HG03354 (cell line): ENCODE measurements at regions not wholly inside any gene's neighbourhood (a gene's known extent, or its start where the extent isn't known, plus 50 kb on each side); places are given as distances from the start of the nearest gene placed in this dataset.

ENCODE experiments used
- ATAC-seq: cut with Tn5 transposase; IDR thresholded peaks from one replicate; pipeline ENCODE4 v1.9.1; 2021; ENCODE audit warnings: mild to moderate bottlenecking; ENCODE audit not compliant: unreplicated experiment, poor library complexity, severe bottlenecking

DNA sequence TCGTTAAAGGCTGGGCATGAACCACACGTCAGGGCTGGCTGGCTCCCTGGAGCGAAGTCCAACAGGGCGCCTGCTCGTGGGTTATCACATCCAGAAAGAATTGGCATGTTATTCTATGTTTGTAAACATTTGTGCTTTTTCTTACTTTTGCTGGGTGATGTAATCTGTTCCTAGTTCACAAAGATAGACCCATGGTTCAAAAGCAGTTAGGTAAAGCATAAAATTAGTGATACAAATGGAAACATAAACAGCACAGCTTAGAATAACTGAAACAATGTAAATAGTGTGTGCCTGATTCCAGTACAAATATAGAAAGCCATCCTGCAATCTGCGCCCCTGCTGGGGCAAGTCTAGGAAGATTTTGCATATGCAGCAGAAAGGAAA lies 184.0 kb upstream of the C1orf174 start:
- no peak for ATAC-seq

DNA sequence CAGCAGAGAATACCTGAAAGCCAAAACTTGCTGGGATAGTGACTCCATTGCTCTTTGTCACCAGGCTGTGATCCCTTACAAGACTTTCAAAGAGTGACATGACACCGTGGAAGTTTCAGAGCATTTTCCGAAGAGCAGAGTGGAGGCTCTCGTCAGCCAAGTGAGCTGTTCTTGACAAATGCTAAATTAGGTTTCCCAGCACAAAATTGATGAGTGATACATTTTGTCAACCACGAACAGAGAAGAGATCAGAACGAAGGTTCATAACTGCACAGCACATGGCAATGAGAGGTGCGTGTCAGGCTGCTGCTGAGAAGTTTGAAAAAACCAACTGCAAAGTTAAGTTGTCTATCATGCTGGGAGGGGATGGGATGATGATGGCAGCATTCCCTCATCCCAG lies 184.4 kb upstream of the C1orf174 start:
- ATAC-seq, result no peak

DNA sequence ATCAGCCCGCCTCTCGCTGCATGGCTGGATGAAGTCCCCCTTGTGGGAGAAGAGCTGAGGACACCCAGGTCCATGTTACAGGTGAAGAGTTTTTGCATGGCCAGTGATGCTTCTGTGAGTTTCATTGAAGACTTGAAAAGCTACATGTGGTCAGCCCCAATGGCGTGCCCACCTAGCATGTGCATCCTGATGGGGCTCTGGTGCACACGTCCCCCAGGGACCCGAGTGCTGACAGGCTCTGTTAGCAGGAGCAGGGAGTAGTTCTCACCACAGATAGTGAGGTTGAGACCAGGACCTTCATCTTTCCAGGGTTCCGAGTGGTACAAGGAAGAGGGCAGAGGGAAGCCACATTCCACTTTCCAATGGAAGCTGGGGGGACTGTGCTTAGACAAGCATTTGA lies 184.8 kb upstream of the C1orf174 start:
- ATAC-seq, result no peak

DNA sequence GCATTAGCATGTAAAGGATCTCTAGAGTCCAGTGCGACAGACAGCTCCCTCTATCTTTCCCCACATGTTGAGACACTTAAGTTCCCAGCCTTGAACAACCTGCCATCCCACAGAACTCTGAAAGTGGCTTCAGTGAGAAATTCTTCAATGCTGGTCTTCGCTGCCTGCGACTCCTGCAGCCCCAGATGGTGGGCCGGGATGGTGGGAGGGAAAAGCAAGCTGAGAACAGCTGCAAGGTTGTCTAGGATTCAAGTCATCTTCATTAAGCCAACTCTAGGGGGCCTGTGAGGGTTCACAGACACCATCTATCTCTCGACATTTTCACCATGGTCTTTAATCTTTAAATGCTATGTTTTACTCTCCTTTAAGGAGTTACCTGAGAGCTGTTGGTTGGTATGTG lies 185.5 kb upstream of the C1orf174 start:
- ATAC-seq, result no peak

DNA sequence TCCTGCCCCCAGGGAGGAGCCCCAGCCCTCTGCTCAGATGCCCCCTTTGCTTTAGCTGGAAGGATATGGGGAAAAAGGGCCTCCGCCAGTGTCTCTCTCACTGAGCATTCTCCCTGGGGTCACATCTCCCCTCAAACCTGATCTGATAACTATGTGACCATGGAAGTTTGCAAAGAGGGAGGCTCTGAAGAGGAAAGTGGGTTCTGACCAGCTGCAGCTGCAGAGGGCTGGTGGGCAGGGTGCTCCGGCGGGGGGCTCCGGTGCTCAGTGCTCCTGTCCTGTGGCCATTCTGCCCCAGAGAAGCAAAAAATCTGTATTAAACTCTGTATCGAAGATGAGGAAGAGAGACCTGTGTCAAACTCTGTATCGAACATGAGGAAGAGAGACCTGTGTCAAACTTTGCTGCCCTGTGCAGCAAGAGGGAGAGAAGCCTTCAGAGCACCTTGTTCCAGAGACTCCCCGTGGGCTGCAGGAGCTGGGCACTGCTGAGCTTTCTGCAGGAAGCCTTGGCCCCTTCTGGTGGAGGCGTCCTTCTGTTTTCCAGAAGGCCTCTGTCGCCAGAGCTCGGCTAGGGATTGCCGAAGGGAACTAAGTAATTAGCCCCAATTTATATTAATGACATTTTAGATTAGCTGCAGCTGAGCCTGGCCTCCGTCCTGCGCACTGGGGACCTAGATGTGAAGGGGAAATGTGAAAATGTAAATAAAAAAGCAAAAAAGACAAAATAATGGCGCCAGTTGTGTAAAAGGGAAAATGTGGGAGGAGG lies 186.2 kb upstream of the C1orf174 start:
- ATAC-seq, result no peak

DNA sequence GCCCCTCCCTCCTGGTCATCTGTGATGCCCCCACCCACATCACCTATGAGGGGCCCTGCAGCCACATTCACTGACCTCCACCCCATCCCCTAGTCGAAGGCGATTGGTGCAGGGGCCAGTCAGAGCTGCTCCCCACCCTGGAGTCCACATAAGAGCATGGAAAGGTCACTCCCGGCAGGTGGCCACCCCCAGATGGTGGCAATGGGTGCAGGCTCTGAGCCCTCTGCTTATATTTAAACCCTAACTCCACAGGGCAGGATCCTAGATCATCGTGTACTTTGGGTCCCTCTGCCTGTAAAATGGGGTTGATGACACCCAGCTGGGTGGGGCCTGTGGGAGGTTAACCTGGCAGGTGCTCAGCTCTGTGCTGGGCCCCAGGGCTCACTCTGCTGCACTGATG lies 186.8 kb upstream of the C1orf174 start:
- ATAC-seq, result no peak

DNA sequence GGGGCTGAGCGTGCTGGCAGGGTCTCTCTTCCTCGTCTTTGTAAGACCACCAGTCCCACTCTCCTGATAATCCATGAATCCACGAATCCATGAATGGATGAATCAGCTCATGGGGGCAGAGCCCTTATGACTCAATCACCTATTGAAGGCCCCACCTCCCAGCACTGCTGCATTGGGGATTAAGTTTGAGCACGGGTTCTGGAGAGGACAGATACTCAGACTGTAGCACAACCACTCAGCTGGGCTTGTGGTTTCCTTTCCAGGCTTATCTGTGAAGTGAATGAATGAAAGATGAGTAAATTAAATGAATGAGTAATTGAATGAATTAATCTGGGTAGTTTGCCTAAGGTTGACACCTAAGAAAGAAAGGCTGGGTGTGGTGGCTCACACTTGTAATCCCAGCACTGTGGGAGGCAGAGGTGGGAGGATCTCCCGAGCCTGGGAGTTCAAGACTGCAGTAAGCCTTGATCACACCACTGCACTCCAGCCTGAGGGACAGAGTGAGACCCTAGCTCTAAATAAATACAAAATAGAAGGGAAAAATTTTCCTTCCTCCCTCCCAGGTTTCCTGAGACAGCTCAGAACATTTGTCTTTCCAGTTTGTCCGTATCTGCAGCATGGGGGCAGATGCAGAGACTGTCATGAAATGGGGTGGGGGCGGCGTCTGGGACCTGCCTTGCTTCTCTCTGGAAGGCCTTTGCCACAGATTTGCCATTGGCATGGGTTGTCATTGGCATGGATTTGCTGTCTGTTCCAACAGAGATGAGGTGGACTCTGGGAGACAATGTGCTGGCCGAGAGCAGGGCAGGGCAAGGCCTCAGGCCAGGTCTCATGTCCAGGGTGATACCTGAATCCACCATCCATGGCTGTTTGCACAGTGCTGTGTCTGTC lies 187.7 kb upstream of the C1orf174 start:
- no peak for ATAC-seq

DNA sequence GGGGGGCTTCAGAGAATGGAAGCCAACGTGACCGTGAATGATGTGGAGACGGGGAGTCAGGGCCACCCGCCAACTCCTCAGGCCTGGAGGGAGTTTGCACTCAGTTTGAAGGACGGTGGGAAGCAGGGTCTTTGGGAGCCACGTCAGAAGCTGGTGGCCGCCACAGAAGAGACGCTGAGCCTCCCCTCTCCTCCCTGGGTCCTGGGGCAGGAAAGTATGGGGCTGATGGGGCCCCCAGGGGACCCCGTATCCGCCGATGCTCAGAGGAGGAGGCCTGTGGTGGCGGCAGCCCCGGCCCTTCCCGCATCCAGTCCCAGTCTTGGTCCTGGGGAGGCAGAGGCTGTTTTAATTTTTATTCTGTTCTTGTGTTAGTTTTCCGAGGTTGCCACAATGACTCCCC lies 188.6 kb upstream of the C1orf174 start:
- no peak for ATAC-seq

DNA sequence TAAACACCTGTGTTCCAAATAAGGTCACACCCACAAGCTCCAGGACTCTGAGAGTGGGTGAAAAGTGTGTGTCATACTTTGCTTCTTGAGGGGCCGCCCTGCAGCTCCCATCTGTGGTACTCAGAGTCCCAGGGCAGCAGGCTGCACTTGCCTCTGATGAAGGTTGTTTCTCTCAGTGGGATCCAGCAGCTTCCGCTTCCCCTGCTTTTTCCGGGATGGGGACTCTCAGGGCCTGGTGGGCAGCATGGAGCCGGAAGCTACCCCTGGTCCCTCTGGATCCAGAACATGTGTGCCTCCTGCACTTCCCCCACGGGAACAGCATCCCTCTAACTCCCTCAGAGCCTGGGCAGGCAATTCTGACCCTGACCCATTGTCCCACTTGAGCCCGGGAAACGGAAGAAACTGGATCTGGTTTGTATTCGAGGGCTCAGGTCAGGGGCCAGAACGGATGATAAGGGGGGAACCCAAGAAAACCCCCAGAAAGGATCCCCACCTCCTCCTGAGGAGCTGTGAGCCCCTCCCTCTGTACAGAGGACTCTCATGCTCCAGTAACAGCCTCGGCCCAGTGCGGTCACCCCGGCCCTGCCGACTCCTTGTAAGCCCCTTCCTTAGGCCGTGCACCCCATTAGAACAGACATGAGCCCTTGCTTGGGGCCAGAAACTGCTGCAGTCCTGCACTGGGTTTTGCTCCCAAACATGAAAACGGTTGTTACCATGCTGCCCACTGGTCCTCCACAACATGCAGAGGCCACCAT lies 189.5 kb upstream of the C1orf174 start:
- ATAC-seq, result no peak

DNA sequence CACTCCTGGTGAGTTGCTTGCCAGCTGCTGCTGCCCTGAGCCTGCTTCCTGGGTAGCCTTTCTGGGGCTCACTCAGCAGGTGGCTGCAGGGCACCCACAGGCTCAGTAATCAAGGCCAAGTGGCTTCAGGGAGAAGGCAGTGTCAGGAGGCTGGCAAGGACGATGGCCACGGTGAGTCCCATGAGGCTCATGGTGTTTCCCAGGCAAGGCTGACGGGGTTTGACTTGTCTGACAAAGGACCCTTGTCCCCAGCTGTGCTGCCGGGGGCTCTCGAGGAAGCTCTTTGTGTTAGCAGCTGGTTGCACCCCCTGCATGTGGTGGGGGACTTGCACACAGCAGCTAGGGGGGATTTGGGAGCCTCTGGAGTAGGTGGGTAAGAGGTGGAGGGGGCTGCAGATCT lies 190.5 kb upstream of the C1orf174 start:
- ATAC-seq, result no peak

DNA sequence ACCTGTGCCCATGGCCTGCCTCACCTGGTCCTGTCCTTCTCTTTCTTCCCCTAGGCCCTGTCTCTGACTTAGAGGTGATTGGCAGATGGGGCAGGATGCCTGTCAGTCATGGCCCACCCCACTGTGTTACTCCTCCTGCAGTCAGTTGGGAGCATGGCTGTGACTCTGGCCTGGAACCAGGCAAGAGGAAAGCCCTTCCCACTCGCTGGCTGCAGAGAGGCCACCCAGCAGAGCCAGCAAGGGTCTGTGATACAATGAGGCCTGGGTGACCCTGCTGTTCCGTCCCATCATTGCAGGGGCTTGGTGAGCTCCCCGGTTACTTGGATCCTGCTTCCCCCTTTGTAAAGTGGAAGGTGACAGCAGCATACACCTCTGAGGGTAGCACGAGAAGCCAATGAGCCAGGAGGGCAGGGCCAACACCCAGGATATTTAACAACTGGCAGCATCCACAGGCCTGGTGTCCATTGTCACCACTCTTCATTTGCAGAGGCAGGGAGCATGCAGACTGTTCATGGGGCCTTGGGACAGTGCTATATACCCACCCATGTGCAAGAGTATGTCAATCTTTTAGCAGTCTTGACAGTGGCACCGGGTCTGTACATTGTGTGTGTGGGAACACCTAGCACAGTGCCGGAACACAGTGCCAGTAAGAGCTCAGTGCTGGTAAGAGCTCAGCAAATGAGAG lies 191.0 kb upstream of the C1orf174 start:
- ATAC-seq, result no peak

DNA sequence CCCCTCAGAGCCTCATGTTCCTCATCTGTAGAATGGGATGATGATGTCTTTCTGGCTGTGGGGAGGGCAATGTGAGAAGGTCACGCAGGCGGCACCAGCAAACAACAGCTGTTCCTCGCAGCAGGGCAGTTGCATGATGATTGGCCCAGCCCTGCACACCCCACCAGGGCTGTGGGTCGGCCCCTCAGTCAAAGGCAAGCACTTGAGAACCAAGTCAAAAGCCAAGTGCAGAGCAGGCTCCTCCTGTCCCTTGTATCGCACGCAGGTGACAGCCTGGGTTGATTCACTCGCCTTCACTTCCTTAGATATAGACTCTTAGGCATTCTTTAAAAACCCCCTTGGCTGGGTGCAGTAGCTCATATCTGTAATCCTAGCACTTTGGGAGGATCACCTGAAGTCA lies 191.9 kb upstream of the C1orf174 start:
- ATAC-seq, result no peak

DNA sequence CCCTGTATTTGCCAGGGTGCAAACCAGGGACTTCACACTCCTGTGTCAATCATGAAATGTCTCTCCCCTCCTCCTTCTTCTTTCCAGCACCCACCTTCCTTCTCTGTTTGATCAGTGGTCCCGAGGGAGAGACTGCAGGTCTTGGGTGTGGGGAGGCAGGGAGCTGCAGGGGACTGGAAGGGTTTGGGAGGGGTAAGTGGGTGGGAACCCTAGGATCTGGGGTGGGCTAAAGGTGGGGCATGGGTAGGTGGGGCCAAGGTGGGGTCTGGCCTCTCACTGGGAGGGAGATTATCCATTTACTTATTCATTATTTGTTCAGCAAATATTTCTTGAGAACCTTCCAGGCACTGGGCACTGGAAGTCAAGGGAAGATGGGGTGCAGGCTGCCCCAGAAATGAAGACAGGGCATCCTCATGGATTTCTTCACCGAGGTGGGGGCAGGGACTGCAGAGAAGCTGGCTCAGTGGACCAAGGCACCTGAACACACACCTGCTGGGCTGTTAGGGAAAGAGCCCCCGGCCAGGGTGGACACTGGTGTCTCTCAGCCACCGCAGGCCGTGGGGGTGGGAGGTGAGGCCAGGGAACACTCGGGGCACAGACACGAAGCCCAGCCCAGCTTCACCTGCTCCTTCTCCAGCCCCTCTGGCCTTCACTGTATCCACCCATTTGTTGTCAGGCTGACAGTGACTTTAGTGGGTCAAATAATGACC lies 193.9 kb upstream of the C1orf174 start:
- ATAC-seq, result no peak

DNA sequence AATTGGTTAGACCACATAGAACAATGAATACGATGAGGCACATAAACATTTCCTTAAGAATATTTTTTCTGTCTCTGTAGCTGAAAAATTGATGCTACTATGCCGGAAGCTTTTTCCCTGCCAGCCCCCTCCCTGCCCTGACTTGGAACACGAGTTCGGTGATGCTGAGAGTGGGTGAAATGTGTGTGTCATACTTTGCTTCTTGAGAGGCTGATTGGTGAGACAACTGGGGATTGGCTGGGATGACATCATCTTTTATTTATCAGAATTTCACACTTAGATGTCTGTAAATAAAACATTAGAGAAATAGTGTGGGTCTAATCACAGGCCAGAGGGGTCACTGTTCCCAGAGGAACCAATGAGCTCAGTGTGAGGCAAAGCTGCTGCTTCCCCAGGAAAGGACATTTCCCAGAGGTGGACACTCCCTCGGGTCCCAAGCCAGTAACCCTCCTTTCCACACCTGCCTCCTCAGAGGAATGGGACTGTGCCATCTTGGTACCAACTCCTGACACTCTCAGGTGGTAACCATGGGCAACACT lies 195.4 kb upstream of the C1orf174 start:
- ATAC-seq, result no peak

DNA sequence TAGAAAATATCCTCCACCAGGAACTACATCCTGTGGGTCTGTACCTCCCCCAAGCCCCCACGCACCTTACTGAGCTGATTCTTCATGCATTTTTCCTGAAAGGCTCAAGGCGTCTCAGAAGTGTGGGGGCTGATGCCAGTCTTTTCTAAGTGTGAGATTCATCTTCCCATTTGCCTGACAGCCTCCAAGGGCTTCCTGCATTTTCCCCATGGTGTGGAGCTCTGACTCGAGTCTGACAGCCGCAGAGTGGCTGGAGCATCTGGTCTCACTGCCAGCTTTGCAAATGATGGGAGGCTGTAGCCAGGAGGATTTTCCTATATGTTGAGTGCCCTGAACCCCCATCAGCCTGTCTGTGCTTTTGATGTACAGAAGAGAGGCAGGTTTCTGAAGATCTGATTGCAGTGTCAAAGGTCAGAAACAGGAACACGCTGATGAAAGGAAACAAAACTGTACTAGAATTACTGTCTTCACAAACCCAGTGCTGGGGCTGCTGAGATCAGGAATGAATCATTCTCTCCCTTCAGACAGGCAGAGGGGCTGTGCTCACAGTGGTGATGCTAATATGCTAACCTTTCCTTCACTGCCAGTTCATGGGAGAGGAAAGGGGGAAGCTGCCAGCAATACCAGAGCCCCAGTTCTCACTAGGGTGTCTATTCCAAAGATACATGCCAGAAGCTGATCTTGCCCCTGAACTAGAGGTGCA lies 201.5 kb upstream of the C1orf174 start:
- no peak for ATAC-seq

DNA sequence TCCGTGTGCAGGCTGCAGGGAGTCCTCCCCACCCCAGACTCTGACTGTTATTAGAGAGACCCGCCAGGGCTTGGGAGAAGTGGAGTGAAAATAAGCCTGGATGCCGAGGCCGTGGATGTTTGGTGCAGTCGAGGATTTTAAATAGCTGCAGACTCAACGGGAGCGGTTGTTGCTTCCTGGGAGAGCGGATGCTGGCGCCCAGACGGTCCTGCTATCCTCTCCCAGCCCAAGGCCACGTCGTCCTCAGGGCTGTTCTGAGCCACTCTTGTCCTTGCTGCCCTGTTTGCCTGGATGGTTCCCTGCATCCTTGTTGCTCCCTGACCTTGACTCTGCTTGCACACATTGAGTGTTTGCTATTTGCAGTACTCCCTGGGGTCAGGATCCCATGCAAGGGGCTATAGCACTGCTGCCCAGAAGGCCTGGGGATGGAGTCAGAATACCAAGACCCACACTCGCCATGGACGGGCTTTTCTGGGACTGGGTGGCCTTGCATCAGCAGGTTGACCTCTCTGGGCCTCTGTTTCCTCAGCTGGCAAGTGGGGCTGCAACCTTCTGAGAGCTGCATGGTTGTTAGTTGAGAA lies 205.3 kb upstream of the C1orf174 start:
- no peak for ATAC-seq

DNA sequence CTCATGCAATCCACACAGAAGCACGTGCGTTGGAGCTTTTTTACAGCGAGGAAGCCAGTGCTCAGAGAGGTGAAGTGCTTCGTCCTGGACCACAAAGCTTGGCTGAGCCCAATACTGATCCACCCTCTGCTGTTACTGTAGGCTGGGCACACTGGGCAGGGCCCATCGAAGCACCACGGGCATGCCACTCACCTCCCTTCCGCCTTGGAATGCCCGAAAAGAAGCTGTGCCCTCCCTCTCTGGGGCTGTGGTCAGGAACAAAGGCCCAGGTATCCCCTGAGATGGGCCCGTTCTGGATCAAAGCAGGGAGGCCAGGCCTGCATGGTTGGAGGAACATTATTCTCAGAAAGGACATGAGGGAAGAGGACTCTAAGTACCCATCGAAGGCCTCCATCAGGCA lies 206.7 kb upstream of the C1orf174 start:
- no peak for ATAC-seq

DNA sequence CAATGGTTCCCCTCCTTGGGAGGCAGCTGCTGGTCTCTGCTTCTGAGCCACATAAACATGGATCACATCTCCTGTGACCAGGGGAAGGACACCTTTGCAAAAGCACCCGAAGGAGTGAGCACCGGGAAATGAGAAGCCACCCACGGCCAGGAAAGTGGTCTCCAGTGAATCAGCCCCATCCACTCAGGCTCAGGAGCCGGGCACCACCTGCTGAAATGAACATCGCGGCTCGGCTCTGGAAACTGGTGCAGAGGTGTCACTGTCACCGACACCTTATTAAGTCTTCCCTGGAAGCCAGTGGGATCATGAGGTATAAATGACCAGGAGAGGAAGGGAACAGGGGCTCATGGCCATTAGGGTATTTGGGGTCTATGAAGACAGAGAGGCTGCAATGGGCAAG lies 207.2 kb upstream of the C1orf174 start:
- ATAC-seq, result no peak
